HepG2 (cell line): ENCODE measurements at regions not wholly inside any gene's neighbourhood (a gene's known extent, or its start where the extent isn't known, plus 50 kb on each side); places are given as distances from the start of the nearest gene placed in this dataset.

Source experiments
- ATAC-seq: fragments of 200-7000 bp; cut with Tn5 transposase; 3 replicates; pipeline ENCODE4 v1.9.1; 2020; ENCODE audit warnings: mild to moderate bottlenecking, moderate library complexity
- BruUV-seq: library from RNA; stranded (reverse); fragments of 400-500 nt; replicated peaks from 2 replicates; lab custom pipeline; 2021; lab: Mats Ljungman, UMichigan
- CTCF ChIA-PET: fragments of 300-600 bp; formaldehyde crosslinking; extraction: SDS; loops from one replicate; lab custom pipeline; 2021; ENCODE audit warnings: low total read pairs, inconsistent platforms, low intra/inter-chr PET ratio; lab: Yijun Ruan, JAX
- POLR2A ChIA-PET: fragments of 350-600 bp; sonication (Branson Sonifier 250); formaldehyde crosslinking; loops from one replicate; lab custom pipeline; 2020; ENCODE audit warnings: antibody characterized with exemption, inconsistent platforms; lab: Yijun Ruan, JAX
- DNase-seq: peaks from one replicate; pipeline ENCODE4 v3.0.0-alpha.2; 2015; ENCODE audit warnings: low spot score
- FAIRE-seq: peaks from 3 replicates; lab custom pipeline; 2011; peaks lifted over from hg19 to GRCh38; lab: Jason Lieb, UNC
- H2AFZ ChIP-seq: one replicate; pipeline ENCODE4 v1.6.1; 2011; ENCODE audit warnings: low read length, inconsistent platforms
- H3K27ac ChIP-seq: fragments of 300-600 bp; 3 replicates; pipeline ENCODE4 v1.8.0; 2011; ENCODE audit warnings: mixed run types, mild to moderate bottlenecking, mixed read lengths, low read length, inconsistent platforms; ENCODE audit not compliant: insufficient read depth; ENCODE audit errors: extremely low read length
- H3K27me3 ChIP-seq, 2 experiments: fragments of 200-600 bp in 1 of 2; 2 replicates in 1 of 2; 3 replicates in 1 of 2; pipeline versions ENCODE4 v1.6.0 to v1.8.0; 2011; ENCODE audit warnings: low read length in 2 of 2, mild to moderate bottlenecking in 2 of 2, moderate library complexity in 2 of 2, inconsistent platforms in 1 of 2; ENCODE audit not compliant: insufficient read depth in 2 of 2, control insufficient read depth in 1 of 2
- H3K36me3 ChIP-seq, 2 experiments: fragments of 200-600 bp in 1 of 2; replicated peaks in 1 of 2; 2 replicates in 1 of 2; 3 replicates in 1 of 2; pipeline versions ENCODE4 v1.5.1 to v1.8.0; 2011; ENCODE audit warnings: low read length in 2 of 2, inconsistent platforms in 1 of 2; ENCODE audit not compliant: insufficient read depth in 2 of 2, control insufficient read depth in 1 of 2
- H3K4me1 ChIP-seq: 2 replicates; pipeline ENCODE4 v1.5.1; 2012; ENCODE audit warnings: low read length, inconsistent platforms; ENCODE audit not compliant: insufficient read depth
- H3K4me2 ChIP-seq: 2 replicates; pipeline ENCODE4 v1.6.0; 2011; ENCODE audit warnings: low read depth, low read length, inconsistent platforms
- H3K4me3 ChIP-seq, 3 experiments: fragments of 200-600 bp in 1 of 3; sonication (generic), shearing (Covaris generic) in 1 of 3; replicated peaks in 1 of 3; 2 replicates each; pipeline ENCODE4 v1.5.1; 2011 to 2016; ENCODE audit warnings: low read length in 3 of 3, inconsistent platforms in 2 of 3, low read depth in 2 of 3, mild to moderate bottlenecking in 2 of 3, control low read depth in 1 of 3, mixed read lengths in 1 of 3; ENCODE audit not compliant: insufficient read depth in 1 of 3
- H3K79me2 ChIP-seq: one replicate; pipeline ENCODE4 v1.6.1; 2011; ENCODE audit warnings: low read length, inconsistent platforms; ENCODE audit not compliant: insufficient read depth
- H3K9ac ChIP-seq: 2 replicates; pipeline ENCODE4 v1.6.0; 2011; ENCODE audit warnings: mild to moderate bottlenecking, low read depth, low read length, inconsistent platforms; ENCODE audit not compliant: insufficient read depth
- H3K9me3 ChIP-seq: 2 replicates; pipeline ENCODE4 v1.5.1; 2012; ENCODE audit warnings: mild to moderate bottlenecking, low read length
- H4K20me1 ChIP-seq: 2 replicates; pipeline ENCODE4 v1.6.0; 2011; ENCODE audit warnings: inconsistent platforms, mild to moderate bottlenecking, low read length, moderate library complexity; ENCODE audit not compliant: insufficient read depth
- CC2D1A ChIP-seq: sonication (generic); formaldehyde crosslinking; IDR thresholded peaks from 2 replicates; pipeline ENCODE4 v1.8.1; 2023; ENCODE audit warnings: mild to moderate bottlenecking, missing genetic modification reagents
- EHMT2 ChIP-seq: fragments of 200-600 bp; sonication (generic); IDR thresholded peaks from 2 replicates; pipeline ENCODE4 v1.7.0; 2017; ENCODE audit warnings: antibody characterized with exemption, low read depth, low read length, borderline replicate concordance
- HMGA1 ChIP-seq: sonication (generic); formaldehyde crosslinking; conservative IDR thresholded peaks from 2 replicates; pipeline ENCODE4 v1.4.0; 2020; ENCODE audit warnings: missing genetic modification reagents
- PAXIP1 ChIP-seq: sonication (generic); formaldehyde crosslinking; conservative IDR thresholded peaks from 2 replicates; pipeline ENCODE4 v1.4.0; 2020; ENCODE audit warnings: mild to moderate bottlenecking, missing genetic modification reagents, moderate library complexity
- SNAPC5 ChIP-seq: sonication (generic); formaldehyde crosslinking; IDR thresholded peaks from 2 replicates; pipeline ENCODE4 v1.8.1; 2023; ENCODE audit warnings: mild to moderate bottlenecking, missing genetic modification reagents, borderline replicate concordance
- ZBTB14 ChIP-seq: sonication (generic); formaldehyde crosslinking; IDR thresholded peaks from 2 replicates; pipeline ENCODE4 v1.4.0; 2020; ENCODE audit warnings: missing genetic modification reagents
- ZMYM2 ChIP-seq: sonication (generic); formaldehyde crosslinking; IDR thresholded peaks from 2 replicates; pipeline ENCODE4 v1.8.0; 2022; ENCODE audit warnings: mild to moderate bottlenecking, missing genetic modification reagents
- ZNF33A ChIP-seq: sonication (generic); formaldehyde crosslinking; IDR thresholded peaks from 2 replicates; pipeline ENCODE4 v1.5.1; 2020; ENCODE audit warnings: missing genetic modification reagents, mild to moderate bottlenecking, moderate library complexity, borderline replicate concordance
- ZNF33B ChIP-seq: sonication (generic); formaldehyde crosslinking; IDR thresholded peaks from 2 replicates; pipeline ENCODE4 v1.5.1; 2020; ENCODE audit warnings: mild to moderate bottlenecking, missing genetic modification reagents
- ZNF44 ChIP-seq: sonication (generic); formaldehyde crosslinking; IDR thresholded peaks from 2 replicates; pipeline ENCODE4 v1.5.1; 2020; ENCODE audit warnings: mild to moderate bottlenecking, missing genetic modification reagents
- WGBS: methylation state at CpG from one replicate; pipeline ENCODE4 v1.1.6; 2017; ENCODE audit warnings: low lambda C conversion rate; 5-methylcytosine and 5-hydroxymethylcytosine counted together
- in situ Hi-C: cut with HindIII; loops from 2 replicates; pipeline ENCODE4 v1.10.0; 2017; ENCODE audit warnings: low pct_unique_long_range_greater_than_20kb; ENCODE audit not compliant: extremely low pct_ligation_motif_present
- intact Hi-C: fragments of 100-400 bp; cut with micrococcal nuclease; formaldehyde crosslinking; loops from one replicate; pipeline ENCODE4 v1.10.0; 2022; ENCODE audit not compliant: unreplicated experiment
- TF ChIP-seq, protein P1 (sequence below): IDR thresholded peaks from 2 replicates; pipeline ENCODE4 v1.6.1; 2016; ENCODE audit warnings: missing genetic modification reagents, missing compliant biosample characterization
- TF ChIP-seq, protein P2 (sequence below): sonication (generic); formaldehyde crosslinking; IDR thresholded peaks from 2 replicates; pipeline ENCODE4 v1.8.1; 2023; ENCODE audit warnings: mild to moderate bottlenecking, missing genetic modification reagents

GRCh38 chr4:107120661-107121060 is 84.5 kb upstream of the DKK2 start:
- intact Hi-C loops: no loop called here

GRCh38 chr4:107117726-107118125 is 81.6 kb upstream of the DKK2 start:
- WGBS: 3% methylated on average over 1 of the region's 1 CpG
- no peaks in the 10 kb centered on the region for H3K36me3 ChIP-seq
- no peaks in the 10 kb centered on the region; a peak in 1 of 5 replicates for H3K27me3 ChIP-seq
- H3K4me2 ChIP-seq: no peak overlapping the region
- no peak overlapping the region for H2AFZ ChIP-seq
- H3K4me3 ChIP-seq: no peak overlapping the region
- H4K20me1 ChIP-seq: no peaks in the 10 kb centered on the region
- CTCF ChIA-PET: no interaction called here
- FAIRE-seq (no peak), DNase-seq (no peak), ATAC-seq (no peak)
- no peak overlapping the region for H3K27ac ChIP-seq
- no peak overlapping the region for H3K9ac ChIP-seq
- POLR2A ChIA-PET: no interaction called here
- BruUV-seq: no TSS peak
- intact Hi-C loops (no loop called here), in situ Hi-C loops (no loop called here)
- H3K79me2 ChIP-seq: no peaks in the 10 kb centered on the region
- H3K9me3 ChIP-seq: peaks cover 5% of the 10 kb centered on the region; the same call in 1 of the 2 replicates
- H3K4me1 ChIP-seq: no peaks in the 10 kb centered on the region
- TF ChIP-seq ZBTB14 (CRISPR knock-in tag): no peak
- no peak for TF ChIP-seq ZNF33B
- no peak for TF ChIP-seq EHMT2
- TF ChIP-seq SNAPC5 (CRISPR knock-in tag): no peak
- no peak for TF ChIP-seq PAXIP1
- no peak for TF ChIP-seq HMGA1 (CRISPR knock-in tag)
- TF ChIP-seq ZMYM2: no peak
- TF ChIP-seq CC2D1A: no peak
- TF ChIP-seq, protein P1, sequence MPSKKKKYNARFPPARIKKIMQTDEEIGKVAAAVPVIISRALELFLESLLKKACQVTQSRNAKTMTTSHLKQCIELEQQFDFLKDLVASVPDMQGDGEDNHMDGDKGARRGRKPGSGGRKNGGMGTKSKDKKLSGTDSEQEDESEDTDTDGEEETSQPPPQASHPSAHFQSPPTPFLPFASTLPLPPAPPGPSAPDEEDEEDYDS (CRISPR knock-in tag): no peak

More at GRCh38 chr4:107120661-107121060, 84.5 kb upstream of the DKK2 start:
- no peaks in the 10 kb centered on the region for H4K20me1 ChIP-seq
- ATAC-seq (no peak), FAIRE-seq (no peak), DNase-seq (no peak)
- POLR2A ChIA-PET: no interaction called here
- in situ Hi-C loops: no loop called here
- H3K79me2 ChIP-seq: no peaks in the 10 kb centered on the region
- H3K9me3 ChIP-seq: no peaks in the 10 kb centered on the region
- no peaks in the 10 kb centered on the region for H3K36me3 ChIP-seq
- CTCF ChIA-PET: no interaction called here
- H3K27ac ChIP-seq: no peak overlapping the region
- H3K27me3 ChIP-seq: no peaks in the 10 kb centered on the region; a peak in 1 of 5 replicates
- H2AFZ ChIP-seq: no peak overlapping the region
- H3K4me2 ChIP-seq: no peak overlapping the region
- no peaks in the 10 kb centered on the region for H3K4me1 ChIP-seq
- no peak overlapping the region for H3K4me3 ChIP-seq
- TF ChIP-seq ZNF33A: no peak
- TF ChIP-seq, protein P2, sequence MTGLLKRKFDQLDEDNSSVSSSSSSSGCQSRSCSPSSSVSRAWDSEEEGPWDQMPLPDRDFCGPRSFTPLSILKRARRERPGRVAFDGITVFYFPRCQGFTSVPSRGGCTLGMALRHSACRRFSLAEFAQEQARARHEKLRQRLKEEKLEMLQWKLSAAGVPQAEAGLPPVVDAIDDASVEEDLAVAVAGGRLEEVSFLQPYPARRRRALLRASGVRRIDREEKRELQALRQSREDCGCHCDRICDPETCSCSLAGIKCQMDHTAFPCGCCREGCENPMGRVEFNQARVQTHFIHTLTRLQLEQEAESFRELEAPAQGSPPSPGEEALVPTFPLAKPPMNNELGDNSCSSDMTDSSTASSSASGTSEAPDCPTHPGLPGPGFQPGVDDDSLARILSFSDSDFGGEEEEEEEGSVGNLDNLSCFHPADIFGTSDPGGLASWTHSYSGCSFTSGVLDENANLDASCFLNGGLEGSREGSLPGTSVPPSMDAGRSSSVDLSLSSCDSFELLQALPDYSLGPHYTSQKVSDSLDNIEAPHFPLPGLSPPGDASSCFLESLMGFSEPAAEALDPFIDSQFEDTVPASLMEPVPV (CRISPR knock-in tag): no peak
- no peak for TF ChIP-seq ZNF44 (CRISPR knock-in tag)
- no TSS peak for BruUV-seq
- no peak overlapping the region for H3K9ac ChIP-seq
- WGBS: 21% methylated on average over 2 of the region's 2 CpGs
